ENCODE measurements at regions not wholly inside any gene's neighbourhood (a gene's known extent, or its start where the extent isn't known, plus 50 kb on each side); places are given as distances from the start of the nearest gene placed in this dataset.

DNA sequence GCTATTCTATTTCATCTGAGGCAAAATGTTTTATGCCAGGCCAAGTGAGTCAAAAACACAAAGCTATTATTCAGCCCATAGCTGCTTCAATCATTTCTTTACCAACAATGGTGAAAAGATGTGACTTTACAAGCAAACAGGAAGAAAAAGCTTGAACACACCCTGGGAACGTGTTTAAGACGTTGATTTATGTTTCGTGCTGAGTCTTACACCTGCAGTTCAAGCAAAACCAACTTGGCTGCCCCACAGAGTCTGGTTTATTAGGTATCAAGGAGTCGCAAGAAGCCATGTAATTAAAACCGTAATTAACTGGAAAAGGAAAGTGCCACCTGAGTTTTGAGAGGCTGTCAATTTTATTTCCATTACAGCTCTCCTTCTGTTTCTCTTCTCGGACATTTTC lies 295.5 kb downstream of the MEIS1 start:
- Histone ChIP-seq H3K4me3 (replicated peaks; ENCODE audit: insufficient read depth, low read length) (no peak overlapping the region), H3K27ac (replicated peaks) (no peak overlapping the region), H3K27me3 (ENCODE audit: insufficient read depth, poor library complexity, severe bottlenecking) (no peaks in the 10 kb centered on the region)
- TF ChIP-seq SPI1 (IDR thresholded peaks at IDR 0.05; ENCODE audit: borderline replicate concordance, low read depth) (no peak), POLR2AphosphoS5 (IDR thresholded peaks at IDR 0.05; ENCODE audit: low read depth) (no peak), GABPA (IDR thresholded peaks at IDR 0.05; ENCODE audit: low read depth) (no peak)
- DNase-seq (ENCODE audit: low read depth in 1 of 2, low spot score in 1 of 2): no peak

DNA sequence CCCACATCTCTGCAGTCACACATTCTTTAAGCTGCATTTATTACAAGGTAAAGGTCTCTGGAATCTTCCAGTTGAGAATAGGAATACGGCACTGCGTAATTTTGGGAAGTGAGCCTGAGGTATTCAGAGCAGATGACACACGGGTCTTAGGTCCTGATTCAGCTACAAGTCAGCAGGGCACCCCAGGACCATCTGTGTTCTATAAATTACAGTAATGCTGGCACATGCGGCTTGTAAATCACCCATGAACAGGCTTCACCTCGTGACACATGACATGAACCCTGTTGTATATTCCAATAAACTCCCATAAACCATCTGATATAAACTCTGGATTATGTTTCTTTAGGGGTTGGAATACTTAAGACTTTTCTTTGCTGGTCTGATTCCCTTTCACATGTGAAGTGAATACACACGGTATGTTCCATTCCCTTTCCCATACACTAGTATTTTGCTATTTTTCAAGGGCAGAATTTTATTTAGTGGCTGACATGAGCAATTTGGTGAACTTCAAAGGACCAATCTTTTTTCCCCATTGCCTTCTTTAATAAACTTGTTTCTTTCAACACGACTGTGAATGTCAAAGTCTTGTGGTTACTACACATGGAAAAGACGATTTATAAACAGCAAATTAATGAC lies 298.6 kb downstream of the MEIS1 start:
- no peaks in the 10 kb centered on the region for H3K27me3 ChIP-seq (ENCODE audit: insufficient read depth, poor library complexity, severe bottlenecking)
- TF ChIP-seq POLR2AphosphoS5 (IDR thresholded peaks at IDR 0.05; ENCODE audit: low read depth) (no peak), GABPA (IDR thresholded peaks at IDR 0.05; ENCODE audit: low read depth) (no peak), SPI1 (IDR thresholded peaks at IDR 0.05; ENCODE audit: borderline replicate concordance, low read depth) (no peak)
- TF ChIP-seq, protein P1, sequence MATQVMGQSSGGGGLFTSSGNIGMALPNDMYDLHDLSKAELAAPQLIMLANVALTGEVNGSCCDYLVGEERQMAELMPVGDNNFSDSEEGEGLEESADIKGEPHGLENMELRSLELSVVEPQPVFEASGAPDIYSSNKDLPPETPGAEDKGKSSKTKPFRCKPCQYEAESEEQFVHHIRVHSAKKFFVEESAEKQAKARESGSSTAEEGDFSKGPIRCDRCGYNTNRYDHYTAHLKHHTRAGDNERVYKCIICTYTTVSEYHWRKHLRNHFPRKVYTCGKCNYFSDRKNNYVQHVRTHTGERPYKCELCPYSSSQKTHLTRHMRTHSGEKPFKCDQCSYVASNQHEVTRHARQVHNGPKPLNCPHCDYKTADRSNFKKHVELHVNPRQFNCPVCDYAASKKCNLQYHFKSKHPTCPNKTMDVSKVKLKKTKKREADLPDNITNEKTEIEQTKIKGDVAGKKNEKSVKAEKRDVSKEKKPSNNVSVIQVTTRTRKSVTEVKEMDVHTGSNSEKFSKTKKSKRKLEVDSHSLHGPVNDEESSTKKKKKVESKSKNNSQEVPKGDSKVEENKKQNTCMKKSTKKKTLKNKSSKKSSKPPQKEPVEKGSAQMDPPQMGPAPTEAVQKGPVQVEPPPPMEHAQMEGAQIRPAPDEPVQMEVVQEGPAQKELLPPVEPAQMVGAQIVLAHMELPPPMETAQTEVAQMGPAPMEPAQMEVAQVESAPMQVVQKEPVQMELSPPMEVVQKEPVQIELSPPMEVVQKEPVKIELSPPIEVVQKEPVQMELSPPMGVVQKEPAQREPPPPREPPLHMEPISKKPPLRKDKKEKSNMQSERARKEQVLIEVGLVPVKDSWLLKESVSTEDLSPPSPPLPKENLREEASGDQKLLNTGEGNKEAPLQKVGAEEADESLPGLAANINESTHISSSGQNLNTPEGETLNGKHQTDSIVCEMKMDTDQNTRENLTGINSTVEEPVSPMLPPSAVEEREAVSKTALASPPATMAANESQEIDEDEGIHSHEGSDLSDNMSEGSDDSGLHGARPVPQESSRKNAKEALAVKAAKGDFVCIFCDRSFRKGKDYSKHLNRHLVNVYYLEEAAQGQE (IDR thresholded peaks at IDR 0.05; ENCODE audit: insufficient replicate concordance, low read depth): no peak
- TF ChIP-seq, protein P2, sequence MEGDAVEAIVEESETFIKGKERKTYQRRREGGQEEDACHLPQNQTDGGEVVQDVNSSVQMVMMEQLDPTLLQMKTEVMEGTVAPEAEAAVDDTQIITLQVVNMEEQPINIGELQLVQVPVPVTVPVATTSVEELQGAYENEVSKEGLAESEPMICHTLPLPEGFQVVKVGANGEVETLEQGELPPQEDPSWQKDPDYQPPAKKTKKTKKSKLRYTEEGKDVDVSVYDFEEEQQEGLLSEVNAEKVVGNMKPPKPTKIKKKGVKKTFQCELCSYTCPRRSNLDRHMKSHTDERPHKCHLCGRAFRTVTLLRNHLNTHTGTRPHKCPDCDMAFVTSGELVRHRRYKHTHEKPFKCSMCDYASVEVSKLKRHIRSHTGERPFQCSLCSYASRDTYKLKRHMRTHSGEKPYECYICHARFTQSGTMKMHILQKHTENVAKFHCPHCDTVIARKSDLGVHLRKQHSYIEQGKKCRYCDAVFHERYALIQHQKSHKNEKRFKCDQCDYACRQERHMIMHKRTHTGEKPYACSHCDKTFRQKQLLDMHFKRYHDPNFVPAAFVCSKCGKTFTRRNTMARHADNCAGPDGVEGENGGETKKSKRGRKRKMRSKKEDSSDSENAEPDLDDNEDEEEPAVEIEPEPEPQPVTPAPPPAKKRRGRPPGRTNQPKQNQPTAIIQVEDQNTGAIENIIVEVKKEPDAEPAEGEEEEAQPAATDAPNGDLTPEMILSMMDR (IDR thresholded peaks at IDR 0.05; ENCODE audit: insufficient read depth, low read length): no peak
- H3K4me3 ChIP-seq (replicated peaks; ENCODE audit: insufficient read depth, low read length): no peak overlapping the region
- H3K27ac ChIP-seq (replicated peaks): no peak overlapping the region
- DNase-seq (ENCODE audit: low read depth in 1 of 2, low spot score in 1 of 2): no peak

DNA sequence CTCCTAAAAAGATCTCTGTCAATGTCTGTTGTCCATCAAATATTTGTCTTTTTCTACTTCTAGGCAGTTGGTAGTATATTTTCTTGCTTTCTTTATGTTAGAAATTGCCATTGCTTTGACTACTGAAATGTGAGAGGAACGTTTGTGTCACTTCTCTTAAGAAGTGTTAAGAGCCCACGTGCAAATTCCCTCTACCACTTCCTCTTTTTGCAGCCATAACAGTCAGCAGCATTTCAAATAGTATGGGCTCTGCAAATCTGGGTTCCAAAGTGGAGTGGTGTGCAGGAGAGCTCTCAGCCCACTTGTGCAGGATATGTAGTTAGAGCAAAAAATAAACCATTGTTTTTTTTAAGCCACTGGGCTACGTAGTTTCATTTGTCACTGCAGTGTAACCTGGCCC lies 314.0 kb downstream of the MEIS1 start:
- TF ChIP-seq, protein P1 (IDR thresholded peaks at IDR 0.05; ENCODE audit: insufficient replicate concordance, low read depth): no peak
- TF ChIP-seq SPI1 (IDR thresholded peaks at IDR 0.05; ENCODE audit: borderline replicate concordance, low read depth): peak; percentile 93
- Histone ChIP-seq H3K27ac (replicated peaks) (no peak overlapping the region), H3K4me3 (replicated peaks; ENCODE audit: insufficient read depth, low read length) (no peak overlapping the region), H3K27me3 (ENCODE audit: insufficient read depth, poor library complexity, severe bottlenecking) (no peaks in the 10 kb centered on the region)
- peak in 1 of 2 experiments; percentile 18 for DNase-seq (ENCODE audit: low read depth in 1 of 2, low spot score in 1 of 2)

DNA sequence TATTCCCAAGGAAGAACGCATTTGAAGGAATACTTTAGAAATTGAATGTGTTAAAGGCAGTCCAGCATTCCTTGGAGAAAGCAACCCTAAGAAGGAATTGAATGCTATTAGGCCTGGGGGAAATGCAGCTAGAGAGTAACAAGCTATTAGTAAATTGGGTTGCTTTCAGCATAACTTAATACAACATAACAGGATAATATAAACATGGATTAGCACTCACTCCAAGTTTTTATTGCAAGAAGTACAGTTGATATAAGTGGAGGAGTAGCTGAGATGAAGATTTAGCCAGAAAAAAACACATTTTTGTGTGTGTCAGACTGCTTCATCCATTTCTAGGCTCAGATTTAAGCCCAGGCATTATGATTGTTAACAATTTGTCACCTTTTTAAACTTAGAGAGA lies 314.6 kb downstream of the MEIS1 start:
- Histone ChIP-seq H3K27ac (replicated peaks) (no peak overlapping the region), H3K27me3 (ENCODE audit: insufficient read depth, poor library complexity, severe bottlenecking) (no peaks in the 10 kb centered on the region), H3K4me3 (replicated peaks; ENCODE audit: insufficient read depth, low read length) (no peak overlapping the region)
- no peak for DNase-seq (ENCODE audit: low read depth in 1 of 2, low spot score in 1 of 2)
- TF ChIP-seq, protein P2 (IDR thresholded peaks at IDR 0.05; ENCODE audit: insufficient read depth, low read length): no peak
- TF ChIP-seq GABPA (IDR thresholded peaks at IDR 0.05; ENCODE audit: low read depth) (no peak), POLR2AphosphoS5 (IDR thresholded peaks at IDR 0.05; ENCODE audit: low read depth) (no peak), SPI1 (IDR thresholded peaks at IDR 0.05; ENCODE audit: borderline replicate concordance, low read depth) (no peak)
- TF ChIP-seq, protein P1 (IDR thresholded peaks at IDR 0.05; ENCODE audit: insufficient replicate concordance, low read depth): no peak
